ENCODE measurements at regions not wholly inside any gene's neighbourhood (a gene's known extent, or its start where the extent isn't known, plus 50 kb on each side); places are given as distances from the start of the nearest gene placed in this dataset.

- Histone ChIP-seq H3K9ac (replicated peaks; ENCODE audit: extremely low read depth, insufficient read depth, low read length) (no peak overlapping the region), H3K4me2 (ENCODE audit: insufficient read depth, low read length) (no peak overlapping the region), H3K4me3 (replicated peaks in 1 of 3; ENCODE audit: insufficient read depth in 1 of 3, low read depth in 1 of 3, low read length in 3 of 3) (no peak overlapping the region), H3K36me3 (ENCODE audit: control insufficient read depth in 2 of 2, extremely low read depth in 1 of 2, insufficient read depth in 2 of 2, low read length in 2 of 2) (no peaks in the 10 kb centered on the region), H4K20me1 (replicated peaks; ENCODE audit: control insufficient read depth, extremely low read depth, insufficient read depth, low read length) (no peaks in the 10 kb centered on the region), H3K9me1 (replicated peaks; ENCODE audit: control insufficient read depth, extremely low read depth, insufficient read depth, low read length) (no peaks in the 10 kb centered on the region), H3K9me3 (replicated peaks; ENCODE audit: control insufficient read depth, insufficient read depth, low read length) (peaks cover 2% of the 10 kb centered on the region), H3K79me2 (ENCODE audit: control insufficient read depth, insufficient read depth, low read length) (no peaks in the 10 kb centered on the region), H3K27me3 (ENCODE audit: control insufficient read depth in 2 of 2, insufficient read depth in 2 of 2, low read length in 2 of 2) (no peaks in the 10 kb centered on the region), H2AFZ (ENCODE audit: low read depth, low read length) (no peak overlapping the region), H3K27ac (ENCODE audit: insufficient read depth, low read depth, low read length) (no peak overlapping the region), H3K4me1 (ENCODE audit: control insufficient read depth, extremely low read depth, insufficient read depth, low read length) (no peaks in the 10 kb centered on the region)
- dilution Hi-C loops (cut with MboI; ENCODE audit: extremely low pct_ligation_motif_present, low sequenced_read_pairs) = no loop called here
- no peak for TF ChIP-seq EZH2 (IDR thresholded peaks at IDR 0.05; ENCODE audit: borderline replicate concordance, low read depth, low read length, severe bottlenecking)
- intact Hi-C loops (cut with micrococcal nuclease) = no loop called here
- ChIA-PET POLR2A (no interaction called here), CTCF (no interaction called here)
- FAIRE-seq (no peak), DNase-seq (ENCODE audit: low read depth, low spot score) (no peak)
- BruUV-seq (replicated peaks) = no TSS peak
Observed at GRCh38 chr5:155441849-155442248, 428.3 kb downstream of the KIF4B start.

GRCh38 chr5:155451106-155451505, 437.6 kb downstream of the KIF4B start:
- DNase-seq (ENCODE audit: low read depth, low spot score) = no peak
- Histone ChIP-seq H3K9ac (replicated peaks; ENCODE audit: extremely low read depth, insufficient read depth, low read length) (no peak overlapping the region), H3K27ac (ENCODE audit: insufficient read depth, low read depth, low read length) (no peak overlapping the region), H2AFZ (ENCODE audit: low read depth, low read length) (no peak overlapping the region), H3K4me2 (ENCODE audit: insufficient read depth, low read length) (no peak overlapping the region), H3K9me1 (replicated peaks; ENCODE audit: control insufficient read depth, extremely low read depth, insufficient read depth, low read length) (no peaks in the 10 kb centered on the region), H3K36me3 (ENCODE audit: control insufficient read depth in 2 of 2, extremely low read depth in 1 of 2, insufficient read depth in 2 of 2, low read length in 2 of 2) (no peaks in the 10 kb centered on the region), H3K9me3 (replicated peaks; ENCODE audit: control insufficient read depth, insufficient read depth, low read length) (peaks cover 7% of the 10 kb centered on the region), H3K27me3 (ENCODE audit: control insufficient read depth in 2 of 2, insufficient read depth in 2 of 2, low read length in 2 of 2) (no peaks in the 10 kb centered on the region), H3K79me2 (ENCODE audit: control insufficient read depth, insufficient read depth, low read length) (no peaks in the 10 kb centered on the region), H4K20me1 (replicated peaks; ENCODE audit: control insufficient read depth, extremely low read depth, insufficient read depth, low read length) (no peaks in the 10 kb centered on the region), H3K4me1 (ENCODE audit: control insufficient read depth, extremely low read depth, insufficient read depth, low read length) (no peaks in the 10 kb centered on the region), H3K4me3 (replicated peaks in 1 of 3; ENCODE audit: insufficient read depth in 1 of 3, low read depth in 1 of 3, low read length in 3 of 3) (no peak overlapping the region)
- dilution Hi-C loops (cut with MboI; ENCODE audit: extremely low pct_ligation_motif_present, low sequenced_read_pairs) = no loop called here
- POLR2A ChIA-PET = no interaction called here
- BruUV-seq (replicated peaks) = no TSS peak
- TF ChIP-seq POLR2A (IDR thresholded peaks at IDR 0.05; ENCODE audit: low read depth, low read length) (no peak), MYC (IDR thresholded peaks at IDR 0.05; ENCODE audit: low read depth, low read length) (no peak), CTCF (IDR thresholded peaks at IDR 0.05; ENCODE audit: extremely low read depth in 1 of 2, insufficient read depth in 1 of 2, low read depth in 1 of 2, low read length in 2 of 2) (no peak), JUN (IDR thresholded peaks at IDR 0.05; ENCODE audit: borderline replicate concordance, insufficient read depth, insufficient read length, low read depth) (no peak), FOS (IDR thresholded peaks at IDR 0.05; ENCODE audit: borderline replicate concordance, insufficient read depth, low read length) (no peak), GATA2 (IDR thresholded peaks at IDR 0.05; ENCODE audit: insufficient read depth, insufficient read length, low read depth, low read length) (no peak), MAX (IDR thresholded peaks at IDR 0.05; ENCODE audit: insufficient read depth, insufficient read length) (no peak), POLR2AphosphoS5 (IDR thresholded peaks at IDR 0.05; ENCODE audit: insufficient read depth, low read depth, low read length) (no peak), EZH2 (IDR thresholded peaks at IDR 0.05; ENCODE audit: borderline replicate concordance, low read depth, low read length, severe bottlenecking) (no peak)
- no peak for FAIRE-seq
- CTCF ChIA-PET = no interaction called here
- intact Hi-C loops (cut with micrococcal nuclease) = no loop called here

Measured in endothelial cell of umbilical vein (primary cell).